Brain microvascular endothelial cell (primary cell): ENCODE measurements at regions not wholly inside any gene's neighbourhood (a gene's known extent, or its start where the extent isn't known, plus 50 kb on each side); places are given as distances from the start of the nearest gene placed in this dataset.

Experiments
- DNase-seq: peaks from one replicate; pipeline ENCODE4 v3.0.0-alpha.2; 2020
- H3K27ac ChIP-seq: fragments of 250-450 bp; sonication (Bioruptor Pico); 2 replicates; pipeline ENCODE4 v1.5.1; 2020; ENCODE audit warnings: mild to moderate bottlenecking, moderate library complexity
- H3K27me3 ChIP-seq: fragments of 250-450 bp; sonication (Bioruptor Pico); replicated peaks from 2 replicates; pipeline ENCODE4 v1.5.1; 2020; ENCODE audit warnings: mild to moderate bottlenecking
- H3K36me3 ChIP-seq: fragments of 250-450 bp; sonication (Bioruptor Pico); replicated peaks from 2 replicates; pipeline ENCODE4 v1.5.1; 2020; ENCODE audit warnings: mild to moderate bottlenecking
- H3K4me3 ChIP-seq: 2 replicates; pipeline ENCODE4 v1.5.1; 2011; ENCODE audit warnings: low read depth, mild to moderate bottlenecking, control low read depth, low read length, moderate library complexity
- in situ Hi-C: cut with HindIII; loops from 2 replicates; pipeline ENCODE4 v1.10.0; 2017; ENCODE audit warnings: low sequenced_read_pairs, low pct_ligation_motif_present
- TF ChIP-seq, protein P1 (sequence below): IDR thresholded peaks from 2 replicates; pipeline ENCODE4 v1.5.1; 2011; ENCODE audit warnings: low read depth, mild to moderate bottlenecking, moderate library complexity, low read length, control low read depth, inconsistent platforms; ENCODE audit errors: missing control alignments

DNA sequence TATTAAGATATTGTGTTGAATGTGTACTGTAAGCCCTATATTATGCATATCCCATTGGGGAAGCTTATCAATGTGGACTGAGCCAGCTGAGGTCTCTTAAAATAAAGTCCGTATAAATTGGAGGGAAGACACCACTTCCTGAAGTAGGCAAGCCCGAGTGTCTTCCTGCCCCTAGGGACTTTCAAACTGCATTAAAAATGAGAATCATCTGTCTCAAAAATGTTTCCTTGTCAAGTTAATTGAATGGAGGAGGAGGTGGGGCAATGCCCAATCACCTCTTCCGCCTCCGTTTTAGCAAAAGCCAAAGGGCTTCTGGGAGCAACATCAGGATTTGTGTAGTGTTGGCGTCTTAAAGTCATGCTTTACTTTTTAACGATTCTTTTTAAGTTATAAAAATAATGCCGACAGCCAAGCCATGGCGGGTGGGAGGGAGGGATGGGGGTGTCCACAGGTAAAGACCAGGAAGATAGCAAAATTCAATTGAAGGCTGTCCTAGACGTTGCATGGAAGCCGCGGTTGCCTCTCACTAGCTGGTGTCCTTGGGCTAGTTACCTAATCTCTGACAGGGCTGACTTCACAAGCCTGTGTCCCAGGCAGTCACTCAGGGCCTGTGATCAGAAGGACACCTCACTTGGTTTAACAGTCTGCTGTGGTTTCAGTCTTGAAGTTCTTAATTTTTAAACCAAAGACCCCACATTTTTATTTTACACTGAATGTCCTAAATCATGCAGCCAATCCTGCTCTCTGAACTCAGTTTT, 524.9 kb upstream of the PROK2 start:
- TF ChIP-seq, protein P1, sequence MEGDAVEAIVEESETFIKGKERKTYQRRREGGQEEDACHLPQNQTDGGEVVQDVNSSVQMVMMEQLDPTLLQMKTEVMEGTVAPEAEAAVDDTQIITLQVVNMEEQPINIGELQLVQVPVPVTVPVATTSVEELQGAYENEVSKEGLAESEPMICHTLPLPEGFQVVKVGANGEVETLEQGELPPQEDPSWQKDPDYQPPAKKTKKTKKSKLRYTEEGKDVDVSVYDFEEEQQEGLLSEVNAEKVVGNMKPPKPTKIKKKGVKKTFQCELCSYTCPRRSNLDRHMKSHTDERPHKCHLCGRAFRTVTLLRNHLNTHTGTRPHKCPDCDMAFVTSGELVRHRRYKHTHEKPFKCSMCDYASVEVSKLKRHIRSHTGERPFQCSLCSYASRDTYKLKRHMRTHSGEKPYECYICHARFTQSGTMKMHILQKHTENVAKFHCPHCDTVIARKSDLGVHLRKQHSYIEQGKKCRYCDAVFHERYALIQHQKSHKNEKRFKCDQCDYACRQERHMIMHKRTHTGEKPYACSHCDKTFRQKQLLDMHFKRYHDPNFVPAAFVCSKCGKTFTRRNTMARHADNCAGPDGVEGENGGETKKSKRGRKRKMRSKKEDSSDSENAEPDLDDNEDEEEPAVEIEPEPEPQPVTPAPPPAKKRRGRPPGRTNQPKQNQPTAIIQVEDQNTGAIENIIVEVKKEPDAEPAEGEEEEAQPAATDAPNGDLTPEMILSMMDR = no peak
- no peaks in the 10 kb centered on the region for H3K27me3 ChIP-seq
- in situ Hi-C loops = no loop called here
- no peak for DNase-seq
- no peaks in the 10 kb centered on the region for H3K36me3 ChIP-seq
- peak overlapping the region; percentile 43 for H3K27ac ChIP-seq
- no peak overlapping the region for H3K4me3 ChIP-seq

GRCh38 chr3:72308641-72309040, 523.7 kb upstream of the PROK2 start:
- H3K27ac ChIP-seq = no peak overlapping the region
- H3K36me3 ChIP-seq = no peaks in the 10 kb centered on the region
- TF ChIP-seq, protein P1 = no peak
- in situ Hi-C loops = no loop called here
- no peak for DNase-seq
- H3K27me3 ChIP-seq = no peaks in the 10 kb centered on the region
- no peak overlapping the region for H3K4me3 ChIP-seq

- in situ Hi-C loops = no loop called here
- no peak overlapping the region for H3K27ac ChIP-seq
Measured at GRCh38 chr3:72307438-72308115, 522.6 kb upstream of the PROK2 start.

DNA sequence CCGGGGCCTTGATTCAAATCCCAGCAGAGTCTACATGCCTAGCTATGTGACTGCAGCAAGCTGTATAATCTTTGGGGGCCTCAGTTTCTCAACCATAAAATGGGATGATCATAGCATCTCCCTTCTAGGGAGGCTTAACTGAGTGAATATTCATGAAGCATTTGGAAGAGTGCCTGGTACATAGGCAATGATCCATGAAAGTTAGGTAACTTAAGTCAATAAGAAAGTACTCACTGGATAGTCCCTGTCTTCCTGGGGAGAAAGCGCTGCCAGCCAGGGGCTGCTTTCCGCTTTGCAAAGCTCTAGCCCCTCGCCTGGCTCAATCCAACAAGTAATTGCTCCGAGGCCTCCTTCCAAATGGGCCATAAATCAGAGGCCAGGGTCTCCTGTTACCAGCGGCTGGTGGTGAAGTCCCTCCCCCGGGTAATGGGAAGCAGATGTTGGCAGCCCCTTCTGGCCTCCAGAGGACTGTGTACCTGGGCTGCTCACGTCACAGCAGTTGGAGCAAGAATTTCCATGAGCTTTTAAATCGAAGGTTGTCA, 521.9 kb upstream of the PROK2 start:
- TF ChIP-seq, protein P1 = no peak
- DNase-seq = no peak
- Histone ChIP-seq H3K4me3 (no peak overlapping the region), H3K27ac (no peak overlapping the region), H3K27me3 (no peaks in the 10 kb centered on the region), H3K36me3 (no peaks in the 10 kb centered on the region)
- in situ Hi-C loops = no loop called here

More at GRCh38 chr3:72307438-72308115, 522.6 kb upstream of the PROK2 start:
- H3K27me3 ChIP-seq = no peaks in the 10 kb centered on the region
- no peaks in the 10 kb centered on the region for H3K36me3 ChIP-seq
- TF ChIP-seq, protein P1 = no peak
- DNase-seq = no peak
- no peak overlapping the region for H3K4me3 ChIP-seq

- DNase-seq = no peak
- in situ Hi-C loops = no loop called here
- no peaks in the 10 kb centered on the region for H3K36me3 ChIP-seq
- TF ChIP-seq, protein P1 = no peak
- no peak overlapping the region for H3K27ac ChIP-seq
- H3K4me3 ChIP-seq = no peak overlapping the region
- H3K27me3 ChIP-seq = no peaks in the 10 kb centered on the region
Measured at GRCh38 chr3:72303926-72304325, 519.0 kb upstream of the PROK2 start.
